Ishikawa (cell line): ENCODE measurements at regions not wholly inside any gene's neighbourhood (a gene's known extent, or its start where the extent isn't known, plus 50 kb on each side); places are given as distances from the start of the nearest gene placed in this dataset.

Experiments
- CEBPB ChIP-seq: IDR thresholded peaks from 2 replicates; pipeline ENCODE4 v1.6.1; 2012
- CREB1 ChIP-seq: IDR thresholded peaks from 2 replicates; pipeline ENCODE4 v1.6.1; 2012; ENCODE audit warnings: low read depth
- EGR1 ChIP-seq: IDR thresholded peaks from 2 replicates; pipeline ENCODE4 v1.6.1; 2012
- EP300 ChIP-seq: IDR thresholded peaks from 2 replicates; pipeline ENCODE4 v1.6.1; 2012; ENCODE audit warnings: borderline replicate concordance
- FOXM1 ChIP-seq: IDR thresholded peaks from 2 replicates; pipeline ENCODE4 v1.6.1; 2012; ENCODE audit warnings: low read depth, borderline replicate concordance
- NFIC ChIP-seq: IDR thresholded peaks from 2 replicates; pipeline ENCODE4 v1.6.1; 2012
- RAD21 ChIP-seq: IDR thresholded peaks from 2 replicates; pipeline ENCODE4 v1.6.1; 2012; ENCODE audit warnings: low read depth
- REST ChIP-seq: IDR thresholded peaks from 2 replicates; pipeline ENCODE4 v1.6.1; 2012; ENCODE audit warnings: low read depth, mild to moderate bottlenecking
- TAF1 ChIP-seq: IDR thresholded peaks from 2 replicates; pipeline ENCODE4 v1.6.1; 2012; ENCODE audit warnings: low read depth, mild to moderate bottlenecking
- TCF12 ChIP-seq: IDR thresholded peaks from 2 replicates; pipeline ENCODE4 v1.6.1; 2012; ENCODE audit warnings: low read depth
- TEAD4 ChIP-seq: IDR thresholded peaks from 2 replicates; pipeline ENCODE4 v1.6.1; 2012
- USF1 ChIP-seq: IDR thresholded peaks from 2 replicates; pipeline ENCODE4 v1.6.1; 2012
- YY1 ChIP-seq: IDR thresholded peaks from 2 replicates; pipeline ENCODE4 v1.6.1; 2012; ENCODE audit warnings: low read depth
- ZBTB7A ChIP-seq: IDR thresholded peaks from 2 replicates; pipeline ENCODE4 v1.6.1; 2012; ENCODE audit warnings: low read depth
- TF ChIP-seq, protein P1 (sequence below): IDR thresholded peaks from 2 replicates; pipeline ENCODE4 v1.6.1; 2012

- TF ChIP-seq TEAD4 (no peak), TCF12 (no peak), EGR1 (no peak), NFIC (no peak), RAD21 (no peak), REST (no peak), YY1 (no peak), ZBTB7A (no peak), CREB1 (no peak), CEBPB (no peak), USF1 (no peak), TAF1 (no peak), EP300 (no peak)
- TF ChIP-seq, protein P1, sequence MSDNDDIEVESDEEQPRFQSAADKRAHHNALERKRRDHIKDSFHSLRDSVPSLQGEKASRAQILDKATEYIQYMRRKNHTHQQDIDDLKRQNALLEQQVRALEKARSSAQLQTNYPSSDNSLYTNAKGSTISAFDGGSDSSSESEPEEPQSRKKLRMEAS, result no peak
Measured at GRCh38 chr10:131480066-131480465, 168.5 kb upstream of the TCERG1L start.

DNA sequence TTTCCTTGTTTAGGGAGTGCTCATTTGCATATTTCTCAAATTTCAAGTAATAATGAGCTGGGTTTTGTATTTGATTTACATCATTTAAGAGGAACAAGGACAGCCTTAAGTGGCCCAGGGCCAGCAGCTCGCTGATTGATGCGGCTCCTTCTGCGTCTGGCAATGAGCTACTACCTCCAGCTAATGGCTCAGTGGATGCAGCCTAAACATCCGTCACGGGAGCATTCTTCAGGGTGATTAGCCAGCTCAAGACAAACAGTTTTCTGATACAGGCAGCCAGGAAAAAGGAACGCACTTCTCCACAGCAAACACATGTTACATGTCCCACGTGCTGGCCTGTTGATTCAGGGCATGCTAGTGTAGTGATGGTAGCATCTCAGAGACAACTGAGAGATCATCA, 169.3 kb upstream of the TCERG1L start:
- TF ChIP-seq REST, result no peak
- TF ChIP-seq TCF12, result no peak
- no peak for TF ChIP-seq RAD21
- no peak for TF ChIP-seq ZBTB7A
- TF ChIP-seq TAF1, result no peak
- TF ChIP-seq TEAD4, result no peak
- TF ChIP-seq CEBPB, result no peak
- no peak for TF ChIP-seq EGR1
- no peak for TF ChIP-seq CREB1
- TF ChIP-seq, protein P1, result no peak
- no peak for TF ChIP-seq NFIC
- TF ChIP-seq USF1, result no peak
- TF ChIP-seq YY1, result no peak
- TF ChIP-seq EP300, result no peak

DNA sequence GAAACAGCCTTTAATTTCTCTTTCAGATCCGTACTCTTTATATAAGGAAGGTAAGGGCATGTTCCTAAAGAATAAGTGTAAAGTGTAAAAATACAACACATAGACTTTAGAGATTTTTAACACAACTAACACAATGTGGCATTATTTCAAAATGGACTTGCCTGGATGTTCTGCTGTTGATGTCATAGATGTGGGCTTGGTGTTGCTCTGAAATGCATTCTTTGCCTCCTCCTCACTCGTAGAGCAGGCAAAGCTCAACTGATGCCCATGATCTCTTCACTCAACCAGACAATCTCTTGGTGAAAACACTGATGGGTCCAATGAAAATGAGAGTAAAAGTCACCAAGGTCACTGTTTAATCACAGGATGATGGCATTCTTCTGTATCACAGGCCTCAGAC, 174.2 kb upstream of the TCERG1L start:
- TF ChIP-seq TAF1, result no peak
- TF ChIP-seq FOXM1, result no peak
- no peak for TF ChIP-seq USF1
- no peak for TF ChIP-seq NFIC
- TF ChIP-seq REST, result no peak
- TF ChIP-seq EGR1, result no peak
- TF ChIP-seq RAD21, result no peak
- no peak for TF ChIP-seq CEBPB
- TF ChIP-seq TCF12, result no peak
- no peak for TF ChIP-seq ZBTB7A
- TF ChIP-seq, protein P1, result no peak
- TF ChIP-seq EP300, result no peak
- TF ChIP-seq CREB1, result no peak

GRCh38 chr10:131487822-131488221, 176.3 kb upstream of the TCERG1L start:
- TF ChIP-seq EP300 (no peak), ZBTB7A (no peak), NFIC (no peak), YY1 (no peak)
